ENCODE measurements at regions not wholly inside any gene's neighbourhood (a gene's known extent, or its start where the extent isn't known, plus 50 kb on each side); places are given as distances from the start of the nearest gene placed in this dataset.
"Not testable (repeated sequence)": the region's sequence is repeated elsewhere in the genome, so short reads cannot be mapped to it uniquely, and the experiment has no call there.

DNA sequence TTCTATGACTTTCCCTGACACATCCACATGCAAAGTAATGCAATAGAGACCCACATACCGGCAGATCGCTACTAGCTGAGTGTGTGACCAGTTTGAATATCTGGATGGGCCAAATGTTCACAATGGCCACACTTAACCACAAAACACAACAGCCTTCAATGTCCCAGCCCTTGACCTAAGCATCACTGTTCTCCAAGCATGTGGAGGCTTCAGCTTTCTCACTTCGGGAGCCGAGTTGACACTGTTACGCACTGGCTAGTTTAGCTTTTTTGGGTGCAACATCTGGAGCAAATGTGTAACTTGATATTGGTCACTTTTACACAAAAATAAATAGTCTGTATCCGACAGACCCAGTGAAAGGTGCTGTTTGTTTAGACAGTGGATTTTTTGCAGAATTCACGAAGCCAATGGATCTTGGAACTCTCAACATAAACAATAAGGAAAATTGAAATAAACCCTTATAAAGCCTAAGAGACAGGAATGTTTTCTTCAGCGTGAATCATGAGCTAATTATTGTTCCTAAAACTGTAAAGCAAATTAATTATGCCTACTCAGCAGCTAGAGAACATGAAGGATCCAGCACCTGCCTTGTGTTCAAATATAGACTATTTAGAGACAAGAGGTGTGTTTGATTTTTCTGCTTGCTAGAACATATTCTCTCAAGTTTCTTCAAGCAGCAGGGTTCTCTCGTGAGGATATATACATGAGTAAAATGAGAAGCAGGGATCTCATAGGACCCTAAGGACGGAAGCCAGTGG, 117.6 kb upstream of the JCAD start:
- H3K27me3 Mint-ChIP-seq: peaks cover 30% of the 10 kb centered on the region
- H3K9me3 Mint-ChIP-seq: no peaks in the 10 kb centered on the region
- H3K4me1 Mint-ChIP-seq: no peaks in the 10 kb centered on the region
- ATAC-seq (replicated peaks; ENCODE audit: extremely low read depth, poor library complexity, severe bottlenecking) (no peak), DNase-seq (ENCODE audit: low spot score in 2 of 2) (no peak)
- H3K36me3 Mint-ChIP-seq (ENCODE audit: insufficient read depth): no peaks in the 10 kb centered on the region
- H3K27ac Mint-ChIP-seq (ENCODE audit: low read depth): no peak overlapping the region
- no peak overlapping the region for H3K4me3 Mint-ChIP-seq

DNA sequence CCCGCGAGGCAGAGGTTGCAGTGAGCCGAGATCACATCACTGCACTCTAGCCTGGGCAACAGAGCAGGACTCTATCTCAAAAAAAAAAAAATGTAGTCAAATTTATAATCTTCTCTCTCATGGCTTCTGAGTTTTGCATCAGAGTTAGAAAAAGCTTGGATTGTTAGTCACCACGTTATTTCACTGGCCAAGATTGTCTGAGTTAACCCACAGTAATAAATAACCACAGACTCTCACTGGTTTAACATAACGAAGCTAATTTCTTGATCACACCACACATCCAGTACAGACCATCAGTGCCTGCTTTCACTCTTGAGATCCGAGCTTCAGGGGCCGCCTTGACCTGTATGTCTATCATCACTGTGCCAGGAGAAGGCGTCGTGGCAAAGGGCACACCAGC, 116.8 kb upstream of the JCAD start:
- H3K9me3 Mint-ChIP-seq: no peaks in the 10 kb centered on the region
- no peaks in the 10 kb centered on the region for H3K36me3 Mint-ChIP-seq (ENCODE audit: insufficient read depth)
- H3K4me3 Mint-ChIP-seq: no peak overlapping the region
- no peaks in the 10 kb centered on the region for H3K4me1 Mint-ChIP-seq
- DNase-seq (ENCODE audit: low spot score in 2 of 2) (no peak), ATAC-seq (replicated peaks; ENCODE audit: extremely low read depth, poor library complexity, severe bottlenecking) (no peak)
- peaks cover 31% of the 10 kb centered on the region for H3K27me3 Mint-ChIP-seq
- no peak overlapping the region for H3K27ac Mint-ChIP-seq (ENCODE audit: low read depth)

DNA sequence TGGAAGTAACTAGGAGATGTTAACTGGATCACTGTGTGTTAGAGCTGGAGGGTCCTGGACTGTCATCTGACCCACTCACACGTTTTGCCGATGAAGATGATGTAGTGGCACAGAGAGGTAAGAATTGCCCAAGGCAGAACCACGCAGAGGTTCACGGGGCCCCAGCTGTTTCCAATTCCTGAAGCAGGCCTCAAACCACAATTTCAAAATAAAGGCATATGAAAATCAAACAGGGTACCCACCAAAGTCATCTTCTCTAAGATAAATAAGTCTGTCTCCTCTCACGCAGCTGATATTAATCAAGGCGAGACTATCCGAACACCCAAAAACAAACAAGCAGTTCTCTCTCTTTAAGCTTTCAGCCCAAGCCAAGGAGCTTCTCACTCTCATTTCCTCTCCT, 113.3 kb upstream of the JCAD start:
- no peak overlapping the region for H3K27ac Mint-ChIP-seq (ENCODE audit: low read depth)
- H3K36me3 Mint-ChIP-seq (ENCODE audit: insufficient read depth): no peaks in the 10 kb centered on the region
- no peaks in the 10 kb centered on the region for H3K4me1 Mint-ChIP-seq
- ATAC-seq (replicated peaks; ENCODE audit: extremely low read depth, poor library complexity, severe bottlenecking): no peak
- H3K4me3 Mint-ChIP-seq: no peak overlapping the region
- H3K27me3 Mint-ChIP-seq: peaks cover 52% of the 10 kb centered on the region
- DNase-seq (ENCODE audit: low spot score in 2 of 2): no peak
- no peaks in the 10 kb centered on the region for H3K9me3 Mint-ChIP-seq

DNA sequence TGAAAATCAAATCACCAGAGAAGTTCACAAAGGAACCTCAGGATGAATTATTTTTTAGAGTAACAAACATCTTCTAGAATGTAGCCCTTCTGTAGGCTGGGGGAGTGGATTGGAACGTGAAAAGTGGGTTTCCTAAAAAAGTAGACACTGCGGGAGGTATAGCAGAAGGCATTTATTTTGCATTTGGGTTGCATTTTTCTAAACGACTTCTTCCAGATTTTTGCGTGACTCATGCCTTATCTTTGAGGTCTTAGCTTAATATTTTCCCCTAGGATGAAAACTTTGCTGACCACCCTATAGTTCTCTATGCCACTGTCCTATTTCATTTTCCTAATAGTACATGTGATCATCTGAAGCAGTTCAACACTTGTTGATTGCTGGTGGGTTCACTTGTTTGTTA, 112.7 kb upstream of the JCAD start:
- DNase-seq (ENCODE audit: low spot score in 2 of 2): no peak
- ATAC-seq (replicated peaks; ENCODE audit: extremely low read depth, poor library complexity, severe bottlenecking): no peak
- no peaks in the 10 kb centered on the region for H3K4me1 Mint-ChIP-seq
- no peak overlapping the region for H3K27ac Mint-ChIP-seq (ENCODE audit: low read depth)
- no peaks in the 10 kb centered on the region for H3K36me3 Mint-ChIP-seq (ENCODE audit: insufficient read depth)
- no peaks in the 10 kb centered on the region for H3K9me3 Mint-ChIP-seq
- peaks cover 52% of the 10 kb centered on the region for H3K27me3 Mint-ChIP-seq
- no peak overlapping the region for H3K4me3 Mint-ChIP-seq

DNA sequence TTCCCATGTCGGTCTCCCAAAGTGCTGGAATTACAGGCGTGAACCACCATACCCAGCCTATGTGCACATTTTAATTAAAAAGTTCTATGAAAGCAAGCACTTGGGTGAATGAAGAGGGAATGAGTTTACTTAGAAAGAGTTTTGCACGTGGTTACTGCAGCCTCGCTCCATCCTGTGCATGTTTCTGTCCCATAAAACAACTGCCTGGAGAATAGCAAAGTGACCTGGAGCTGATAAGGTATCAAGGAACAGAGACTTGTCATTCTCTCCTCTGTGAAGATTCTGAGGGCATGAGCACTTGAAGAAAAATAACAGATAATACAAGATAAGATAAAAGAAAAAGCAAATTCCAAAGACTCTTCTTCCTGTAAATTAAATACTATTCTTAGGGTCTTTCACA, 112.2 kb upstream of the JCAD start:
- no peak for DNase-seq (ENCODE audit: low spot score in 2 of 2)
- Mint-ChIP-seq H3K9me3 (no peaks in the 10 kb centered on the region), H3K4me1 (no peaks in the 10 kb centered on the region), H3K4me3 (no peak overlapping the region), H3K27me3 (peaks cover 52% of the 10 kb centered on the region), H3K27ac (ENCODE audit: low read depth) (no peak overlapping the region), H3K36me3 (ENCODE audit: insufficient read depth) (no peaks in the 10 kb centered on the region)
- no peak for ATAC-seq (replicated peaks; ENCODE audit: extremely low read depth, poor library complexity, severe bottlenecking)

DNA sequence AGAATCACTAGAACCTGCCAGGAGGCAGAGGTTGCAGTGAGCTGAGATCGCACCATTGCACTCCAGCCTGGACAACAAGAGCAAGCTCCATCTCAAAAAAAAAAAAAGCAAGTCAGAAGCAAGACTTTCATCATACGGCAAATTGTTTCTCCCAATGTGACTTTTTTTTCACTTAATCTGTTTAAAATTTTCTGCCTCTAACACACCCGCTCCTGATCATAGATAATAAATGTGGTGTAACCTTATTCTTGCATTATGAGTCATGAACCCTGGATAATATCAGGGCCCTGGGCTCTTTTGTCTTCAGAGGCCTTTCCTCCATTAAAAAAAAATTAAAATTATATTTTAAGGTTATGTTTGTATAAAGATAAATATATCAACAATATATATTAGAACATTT, 111.4 kb upstream of the JCAD start:
- Mint-ChIP-seq H3K4me3 (no peak overlapping the region), H3K27ac (ENCODE audit: low read depth) (no peak overlapping the region), H3K9me3 (no peaks in the 10 kb centered on the region), H3K36me3 (ENCODE audit: insufficient read depth) (no peaks in the 10 kb centered on the region), H3K27me3 (peaks cover 52% of the 10 kb centered on the region), H3K4me1 (no peaks in the 10 kb centered on the region)
- no peak for DNase-seq (ENCODE audit: low spot score in 2 of 2)
- ATAC-seq (replicated peaks; ENCODE audit: extremely low read depth, poor library complexity, severe bottlenecking): no peak

DNA sequence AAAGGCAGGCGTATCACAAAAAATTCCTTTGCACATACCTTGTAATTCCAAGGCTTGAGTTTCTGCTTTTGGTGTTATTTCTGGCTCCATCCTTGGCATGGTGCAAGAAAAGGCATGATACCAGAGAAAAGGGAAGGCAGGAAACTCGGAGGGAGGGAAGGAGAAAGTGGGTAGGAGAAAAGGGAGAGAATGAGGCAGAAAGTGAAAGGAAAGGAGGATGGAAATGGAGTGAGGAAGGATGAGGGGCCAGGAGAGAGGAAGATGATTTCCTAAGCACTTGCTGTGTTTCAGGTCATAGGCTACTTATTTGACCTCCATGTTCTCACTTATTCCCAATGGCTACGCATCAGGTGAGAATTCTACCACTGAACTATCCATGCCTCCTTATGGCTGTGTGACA, 110.8 kb upstream of the JCAD start:
- no peak for ATAC-seq (replicated peaks; ENCODE audit: extremely low read depth, poor library complexity, severe bottlenecking)
- Mint-ChIP-seq H3K9me3 (no peaks in the 10 kb centered on the region), H3K27me3 (peaks cover 58% of the 10 kb centered on the region), H3K36me3 (ENCODE audit: insufficient read depth) (no peaks in the 10 kb centered on the region), H3K27ac (ENCODE audit: low read depth) (no peak overlapping the region), H3K4me3 (no peak overlapping the region), H3K4me1 (no peaks in the 10 kb centered on the region)
- DNase-seq (ENCODE audit: low spot score in 2 of 2): no peak

DNA sequence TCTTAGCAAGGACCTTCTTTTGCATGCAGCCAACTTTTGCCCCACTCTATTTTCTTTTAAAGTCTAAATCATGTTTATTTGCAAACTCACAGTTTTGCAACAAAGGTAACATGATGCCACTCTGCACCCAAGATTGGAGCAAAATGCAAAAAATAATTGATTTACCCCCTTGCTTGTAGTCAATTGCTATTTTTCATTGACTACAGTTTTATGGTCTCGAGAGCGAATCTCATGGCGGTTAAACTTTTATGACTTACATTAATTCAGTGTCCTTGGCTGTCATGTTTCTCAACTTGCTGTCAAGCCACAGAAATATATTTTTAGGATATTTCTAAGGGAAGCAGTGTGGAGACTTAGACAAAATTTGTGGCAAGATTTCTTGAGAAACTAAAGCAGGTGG, 110.0 kb upstream of the JCAD start:
- DNase-seq (ENCODE audit: low spot score in 2 of 2): no peak
- ATAC-seq (replicated peaks; ENCODE audit: extremely low read depth, poor library complexity, severe bottlenecking): no peak
- Mint-ChIP-seq H3K4me3 (no peak overlapping the region), H3K4me1 (no peaks in the 10 kb centered on the region), H3K27ac (ENCODE audit: low read depth) (no peak overlapping the region), H3K27me3 (peaks cover 65% of the 10 kb centered on the region), H3K9me3 (no peaks in the 10 kb centered on the region), H3K36me3 (ENCODE audit: insufficient read depth) (no peaks in the 10 kb centered on the region)

DNA sequence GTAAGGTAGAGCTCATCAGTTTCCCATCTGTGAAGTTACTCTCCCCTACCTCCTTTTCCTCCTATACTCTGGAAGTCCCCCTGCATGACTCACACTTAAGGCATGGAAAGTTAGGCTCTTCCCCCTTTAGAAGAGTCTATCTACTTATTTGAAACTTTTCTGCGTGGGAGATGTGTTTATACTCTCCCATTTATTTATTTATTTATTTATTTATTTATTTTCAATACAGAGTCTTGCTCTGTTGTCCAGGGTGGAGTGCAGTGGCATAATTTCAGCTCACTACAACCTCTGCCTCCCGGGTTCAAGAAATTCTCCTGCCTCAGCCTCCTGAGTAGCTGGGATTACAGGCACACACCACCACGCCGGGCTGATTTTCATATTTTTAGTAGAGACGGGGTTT, 107.5 kb upstream of the JCAD start:
- H3K36me3 Mint-ChIP-seq (ENCODE audit: insufficient read depth): no peaks in the 10 kb centered on the region
- no peak for DNase-seq (ENCODE audit: low spot score in 2 of 2)
- no peak for ATAC-seq (replicated peaks; ENCODE audit: extremely low read depth, poor library complexity, severe bottlenecking)

DNA sequence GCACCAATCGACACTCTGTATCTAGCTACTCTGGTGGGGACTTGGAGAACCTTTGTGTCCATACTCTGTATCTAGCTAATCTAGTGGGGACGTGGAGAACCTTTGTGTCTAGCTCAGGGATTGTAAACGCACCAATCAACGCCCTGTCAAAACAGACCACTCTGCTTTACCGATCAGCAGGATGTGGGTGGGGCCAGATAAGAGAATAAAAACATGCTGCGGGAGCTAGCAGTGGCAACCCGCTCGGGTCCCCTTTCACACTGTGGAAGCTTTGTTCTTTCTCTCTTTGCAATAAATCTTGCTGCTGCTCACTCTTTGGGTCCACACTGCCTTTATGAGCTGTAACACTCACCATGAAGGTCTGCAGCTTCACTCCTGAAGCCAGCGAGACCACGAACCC, 104.0 kb upstream of the JCAD start:
- H3K27me3 Mint-ChIP-seq: peaks cover 40% of the 10 kb centered on the region
- not testable (repeated sequence) for H3K9me3 Mint-ChIP-seq; ATAC-seq (replicated peaks; ENCODE audit: extremely low read depth, poor library complexity, severe bottlenecking); DNase-seq (ENCODE audit: low spot score in 2 of 2); H3K4me1 Mint-ChIP-seq; H3K4me3 Mint-ChIP-seq; H3K27ac Mint-ChIP-seq (ENCODE audit: low read depth); H3K36me3 Mint-ChIP-seq (ENCODE audit: insufficient read depth)

More for the DNA sequence above, 107.5 kb upstream of the JCAD start:
- no peak overlapping the region for H3K4me3 Mint-ChIP-seq
- H3K4me1 Mint-ChIP-seq: no peaks in the 10 kb centered on the region
- H3K9me3 Mint-ChIP-seq: no peaks in the 10 kb centered on the region
- no peak overlapping the region for H3K27ac Mint-ChIP-seq (ENCODE audit: low read depth)
- H3K27me3 Mint-ChIP-seq: peaks cover 58% of the 10 kb centered on the region

DNA sequence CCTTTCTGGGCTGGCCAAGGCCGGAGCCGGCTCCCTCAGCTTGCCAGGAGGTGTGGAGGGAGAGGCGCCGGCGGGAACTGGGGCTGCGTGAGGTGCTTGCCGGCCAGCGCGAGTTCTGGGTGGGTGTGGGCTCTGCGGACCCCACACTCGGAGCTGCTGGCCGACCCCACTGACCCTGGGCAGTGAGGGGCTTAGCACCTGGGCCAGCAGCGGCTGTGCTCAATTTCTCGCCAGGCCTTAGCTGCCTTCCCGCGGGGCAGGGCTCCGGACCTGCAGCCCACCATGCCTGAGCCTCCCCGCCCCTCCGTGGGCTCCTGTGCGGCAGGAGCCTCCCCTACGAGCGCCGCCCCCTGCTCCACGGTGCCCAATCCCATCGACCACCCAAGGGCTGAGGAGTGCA, 103.4 kb upstream of the JCAD start:
- not testable (repeated sequence) for H3K36me3 Mint-ChIP-seq (ENCODE audit: insufficient read depth); H3K27ac Mint-ChIP-seq (ENCODE audit: low read depth); H3K9me3 Mint-ChIP-seq; H3K4me1 Mint-ChIP-seq; ATAC-seq (replicated peaks; ENCODE audit: extremely low read depth, poor library complexity, severe bottlenecking); H3K4me3 Mint-ChIP-seq; DNase-seq (ENCODE audit: low spot score in 2 of 2)
- H3K27me3 Mint-ChIP-seq: peaks cover 34% of the 10 kb centered on the region

DNA sequence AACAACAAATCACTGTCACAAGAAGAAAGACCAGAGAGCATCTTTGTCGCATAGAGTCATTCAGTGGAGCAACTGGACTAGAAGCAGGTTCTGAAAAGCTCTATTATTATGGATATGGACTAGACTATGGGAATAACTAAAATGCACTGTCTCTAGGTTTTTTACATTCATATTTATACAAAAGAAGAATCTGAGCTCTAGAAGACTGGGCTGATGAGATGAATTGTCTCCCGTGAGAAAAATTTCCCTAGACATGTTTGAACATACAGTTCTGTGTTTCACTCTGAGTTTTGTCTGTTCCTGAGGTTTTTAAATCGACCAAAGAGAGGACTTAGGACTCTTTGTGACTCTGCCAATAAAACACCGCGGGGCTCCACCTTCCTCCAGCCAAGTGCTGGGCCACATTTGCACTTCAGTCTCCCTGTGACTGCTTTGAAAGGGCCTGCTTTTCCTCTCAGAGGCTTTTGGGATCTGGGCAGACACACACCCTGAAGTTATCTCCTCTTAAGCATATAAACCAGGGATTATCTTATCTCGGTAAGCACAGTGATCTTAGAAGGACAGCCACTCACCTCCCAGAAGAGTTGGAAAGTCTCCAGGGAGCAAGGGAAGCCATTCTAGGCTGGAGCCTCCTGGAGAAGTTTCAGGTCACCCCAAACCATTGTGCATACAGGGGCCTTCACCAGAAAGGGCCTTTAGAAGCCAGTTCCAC, 101.0 kb upstream of the JCAD start:
- no peaks in the 10 kb centered on the region for H3K9me3 Mint-ChIP-seq
- ATAC-seq (replicated peaks; ENCODE audit: extremely low read depth, poor library complexity, severe bottlenecking) (no peak), DNase-seq (ENCODE audit: low spot score in 2 of 2) (no peak)
- H3K4me1 Mint-ChIP-seq: no peaks in the 10 kb centered on the region
- no peak overlapping the region for H3K4me3 Mint-ChIP-seq
- H3K36me3 Mint-ChIP-seq (ENCODE audit: insufficient read depth): no peaks in the 10 kb centered on the region
- H3K27me3 Mint-ChIP-seq: peaks cover 10% of the 10 kb centered on the region
- H3K27ac Mint-ChIP-seq (ENCODE audit: low read depth): no peak overlapping the region

DNA sequence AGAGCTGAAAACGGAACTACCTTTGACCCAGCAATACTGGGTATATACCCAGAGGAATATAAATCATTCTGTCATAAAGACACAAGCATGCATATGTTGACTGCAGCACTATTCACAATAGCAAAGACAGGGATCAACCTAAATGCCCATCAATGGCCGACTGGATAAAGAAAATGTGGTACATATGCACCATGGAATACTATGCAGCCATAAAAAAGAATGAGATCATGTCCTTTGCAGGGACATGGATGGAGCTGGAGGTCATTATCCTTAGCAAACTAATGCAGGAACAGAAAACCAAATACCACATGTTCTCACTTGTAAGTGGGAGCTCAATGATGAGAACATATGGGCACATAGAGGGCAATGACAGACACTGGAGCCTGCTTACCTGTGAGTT, 100.2 kb upstream of the JCAD start:
- DNase-seq (ENCODE audit: low spot score in 2 of 2); H3K9me3 Mint-ChIP-seq; H3K36me3 Mint-ChIP-seq (ENCODE audit: insufficient read depth); H3K27me3 Mint-ChIP-seq; H3K27ac Mint-ChIP-seq (ENCODE audit: low read depth); H3K4me1 Mint-ChIP-seq; H3K4me3 Mint-ChIP-seq; ATAC-seq (replicated peaks; ENCODE audit: extremely low read depth, poor library complexity, severe bottlenecking): not testable (repeated sequence)
